ENCODE measurements at regions not wholly inside any gene's neighbourhood (a gene's known extent, or its start where the extent isn't known, plus 50 kb on each side); places are given as distances from the start of the nearest gene placed in this dataset.

DNA sequence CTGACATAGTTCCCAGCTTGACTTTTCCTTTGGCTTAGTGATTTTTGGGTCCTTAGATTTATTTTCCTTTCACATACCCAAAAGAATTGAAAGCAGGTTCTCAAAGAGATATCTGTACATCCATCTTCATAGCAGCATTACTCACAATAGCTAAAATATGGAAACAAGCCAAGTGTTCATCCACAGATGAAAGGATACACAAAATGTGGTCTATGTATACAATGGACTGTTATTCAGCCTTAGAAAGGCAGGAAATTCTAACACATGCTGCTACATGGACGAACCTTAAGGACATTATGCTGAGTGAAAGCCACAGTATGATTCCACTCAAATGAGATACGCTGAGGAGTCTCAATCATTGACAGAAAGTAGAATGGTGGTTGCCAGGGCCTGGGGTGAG lies 171.8 kb downstream of the IGLL1 start (continued):
- TF ChIP-seq MAFK (IDR thresholded peaks at IDR 0.05; ENCODE audit: low read depth, low read length), result no peak
- no peak for TF ChIP-seq EGR1 (IDR thresholded peaks at IDR 0.05; ENCODE audit: borderline replicate concordance, low read depth, low read length)
- TF ChIP-seq, protein P1, sequence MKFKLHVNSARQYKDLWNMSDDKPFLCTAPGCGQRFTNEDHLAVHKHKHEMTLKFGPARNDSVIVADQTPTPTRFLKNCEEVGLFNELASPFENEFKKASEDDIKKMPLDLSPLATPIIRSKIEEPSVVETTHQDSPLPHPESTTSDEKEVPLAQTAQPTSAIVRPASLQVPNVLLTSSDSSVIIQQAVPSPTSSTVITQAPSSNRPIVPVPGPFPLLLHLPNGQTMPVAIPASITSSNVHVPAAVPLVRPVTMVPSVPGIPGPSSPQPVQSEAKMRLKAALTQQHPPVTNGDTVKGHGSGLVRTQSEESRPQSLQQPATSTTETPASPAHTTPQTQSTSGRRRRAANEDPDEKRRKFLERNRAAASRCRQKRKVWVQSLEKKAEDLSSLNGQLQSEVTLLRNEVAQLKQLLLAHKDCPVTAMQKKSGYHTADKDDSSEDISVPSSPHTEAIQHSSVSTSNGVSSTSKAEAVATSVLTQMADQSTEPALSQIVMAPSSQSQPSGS (IDR thresholded peaks at IDR 0.05; ENCODE audit: low read length), result no peak
- TF ChIP-seq, protein P2, sequence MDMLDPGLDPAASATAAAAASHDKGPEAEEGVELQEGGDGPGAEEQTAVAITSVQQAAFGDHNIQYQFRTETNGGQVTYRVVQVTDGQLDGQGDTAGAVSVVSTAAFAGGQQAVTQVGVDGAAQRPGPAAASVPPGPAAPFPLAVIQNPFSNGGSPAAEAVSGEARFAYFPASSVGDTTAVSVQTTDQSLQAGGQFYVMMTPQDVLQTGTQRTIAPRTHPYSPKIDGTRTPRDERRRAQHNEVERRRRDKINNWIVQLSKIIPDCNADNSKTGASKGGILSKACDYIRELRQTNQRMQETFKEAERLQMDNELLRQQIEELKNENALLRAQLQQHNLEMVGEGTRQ (IDR thresholded peaks at IDR 0.05; ENCODE audit: low read length), result no peak
- TF ChIP-seq, protein P3, sequence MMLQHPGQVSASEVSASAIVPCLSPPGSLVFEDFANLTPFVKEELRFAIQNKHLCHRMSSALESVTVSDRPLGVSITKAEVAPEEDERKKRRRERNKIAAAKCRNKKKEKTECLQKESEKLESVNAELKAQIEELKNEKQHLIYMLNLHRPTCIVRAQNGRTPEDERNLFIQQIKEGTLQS (IDR thresholded peaks at IDR 0.05; ENCODE audit: insufficient read depth, low read depth, low read length), result no peak

All from H1 (cell line).